Left ventricle myocardium inferior (tissue), 1 donor: ENCODE measurements at regions not wholly inside any gene's neighbourhood (a gene's known extent, or its start where the extent isn't known, plus 50 kb on each side); places are given as distances from the start of the nearest gene placed in this dataset.

Experiments
- DNase-seq: peaks from one replicate; pipeline ENCODE4 v3.0.0-alpha.2; 2020
- H3K27ac ChIP-seq: fragments of 200-600 bp; replicated peaks from 2 replicates; pipeline ENCODE4 v1.8.0; 2021
- H3K27me3 ChIP-seq: fragments of 200-600 bp; 2 replicates; pipeline ENCODE4 v1.8.0; 2021; ENCODE audit warnings: low read depth
- H3K36me3 ChIP-seq: fragments of 200-600 bp; 2 replicates; pipeline ENCODE4 v1.8.0; 2021
- H3K4me1 ChIP-seq: fragments of 200-600 bp; 2 replicates; pipeline ENCODE4 v1.8.0; 2021
- H3K4me3 ChIP-seq: fragments of 200-600 bp; 2 replicates; pipeline ENCODE4 v1.8.0; 2021; ENCODE audit warnings: mild to moderate bottlenecking, moderate library complexity
- H3K9me3 ChIP-seq: fragments of 200-600 bp; replicated peaks from 2 replicates; pipeline ENCODE4 v1.8.0; 2021
- CTCF ChIP-seq: fragments of 200-600 bp; IDR thresholded peaks from 2 replicates; pipeline ENCODE4 v1.8.0; 2021; ENCODE audit warnings: antibody characterized with exemption, mild to moderate bottlenecking, borderline replicate concordance
- intact Hi-C: fragments of 100-400 bp; cut with micrococcal nuclease; formaldehyde crosslinking; loops from one replicate; pipeline ENCODE4 v1.11.0; 2022
- donor health status: DM: no; HTN: yes; CAD: no; lungs with severe emphysema.

GRCh38 chr9:90112788-90113187 is 508.0 kb downstream of the GADD45G start:
- intact Hi-C loops = no loop called here
- Histone ChIP-seq H3K27me3 (no peaks in the 10 kb centered on the region), H3K4me1 (peaks cover 11% of the 10 kb centered on the region), H3K4me3 (no peak overlapping the region), H3K36me3 (no peaks in the 10 kb centered on the region), H3K27ac (no peak overlapping the region), H3K9me3 (peaks cover 8% of the 10 kb centered on the region)
- TF ChIP-seq CTCF = no peak
- no peak for DNase-seq

GRCh38 chr9:90114641-90115425 is 510.0 kb downstream of the GADD45G start:
- intact Hi-C loops = no loop called here
- no peak for TF ChIP-seq CTCF
- Histone ChIP-seq H3K27ac (no peak overlapping the region), H3K36me3 (no peaks in the 10 kb centered on the region), H3K4me1 (no peaks in the 10 kb centered on the region), H3K27me3 (no peaks in the 10 kb centered on the region), H3K4me3 (no peak overlapping the region), H3K9me3 (no peaks in the 10 kb centered on the region)
- no peak for DNase-seq

- H3K27ac ChIP-seq = no peak overlapping the region
- no peak for DNase-seq
- no peaks in the 10 kb centered on the region for H3K36me3 ChIP-seq
- intact Hi-C loops = no loop called here
- no peak for TF ChIP-seq CTCF
- H3K4me3 ChIP-seq = no peak overlapping the region
- no peaks in the 10 kb centered on the region for H3K27me3 ChIP-seq
- peaks cover 10% of the 10 kb centered on the region for H3K9me3 ChIP-seq
- no peaks in the 10 kb centered on the region for H3K4me1 ChIP-seq
These were observed 517.0 kb downstream of the GADD45G start for GRCh38 chr9:90121762-90122161.

- Histone ChIP-seq H3K27ac (no peak overlapping the region), H3K4me1 (peaks cover 14% of the 10 kb centered on the region), H3K4me3 (no peak overlapping the region), H3K9me3 (peaks cover 10% of the 10 kb centered on the region), H3K27me3 (no peaks in the 10 kb centered on the region), H3K36me3 (no peaks in the 10 kb centered on the region)
- TF ChIP-seq CTCF = no peak
- intact Hi-C loops = no loop called here
- no peak for DNase-seq
These were observed 517.7 kb downstream of the DIRAS2 start for GRCh38 chr9:90124961-90125360.

GRCh38 chr9:90127923-90128322 is 514.7 kb downstream of the DIRAS2 start:
- Histone ChIP-seq H3K4me3 (no peak overlapping the region), H3K4me1 (peaks cover 14% of the 10 kb centered on the region), H3K9me3 (peaks cover 8% of the 10 kb centered on the region), H3K36me3 (no peaks in the 10 kb centered on the region), H3K27ac (peak overlapping the region; percentile 72), H3K27me3 (no peaks in the 10 kb centered on the region)
- no peak for TF ChIP-seq CTCF
- intact Hi-C loops = no loop called here
- DNase-seq = peak; percentile 54
